HG03460 (cell line): ENCODE measurements at regions not wholly inside any gene's neighbourhood (a gene's known extent, or its start where the extent isn't known, plus 50 kb on each side); places are given as distances from the start of the nearest gene placed in this dataset.

ENCODE experiments used
- ATAC-seq: cut with Tn5 transposase; IDR thresholded peaks from one replicate; pipeline ENCODE4 v1.9.1; 2021; ENCODE audit not compliant: unreplicated experiment

GRCh38 chr17:31594416-31594815 is 202.9 kb downstream of the RAB11FIP4 start:
- ATAC-seq, result no peak

GRCh38 chr17:31593806-31594205 is 202.3 kb downstream of the RAB11FIP4 start:
- no peak for ATAC-seq

DNA sequence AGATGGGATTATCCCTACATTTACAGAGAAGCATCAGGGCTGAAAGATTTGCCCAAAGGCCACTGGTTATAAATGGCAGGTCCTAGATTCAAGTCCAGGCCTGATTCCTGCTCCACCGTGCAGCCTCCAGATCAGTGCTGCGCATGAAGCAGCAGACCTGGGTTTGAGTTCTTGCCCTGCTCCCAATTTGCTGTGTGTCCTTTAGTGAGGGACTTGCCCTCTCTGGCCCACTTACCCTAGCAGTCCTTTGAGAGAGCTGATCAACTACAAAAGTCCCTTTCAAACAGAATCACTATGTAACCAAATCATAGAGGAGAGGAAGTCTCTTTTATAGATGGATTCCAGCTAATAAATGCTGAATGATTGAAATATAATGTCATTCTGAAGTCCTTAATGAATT is 200.4 kb downstream of the RAB11FIP4 start:
- ATAC-seq, result no peak

DNA sequence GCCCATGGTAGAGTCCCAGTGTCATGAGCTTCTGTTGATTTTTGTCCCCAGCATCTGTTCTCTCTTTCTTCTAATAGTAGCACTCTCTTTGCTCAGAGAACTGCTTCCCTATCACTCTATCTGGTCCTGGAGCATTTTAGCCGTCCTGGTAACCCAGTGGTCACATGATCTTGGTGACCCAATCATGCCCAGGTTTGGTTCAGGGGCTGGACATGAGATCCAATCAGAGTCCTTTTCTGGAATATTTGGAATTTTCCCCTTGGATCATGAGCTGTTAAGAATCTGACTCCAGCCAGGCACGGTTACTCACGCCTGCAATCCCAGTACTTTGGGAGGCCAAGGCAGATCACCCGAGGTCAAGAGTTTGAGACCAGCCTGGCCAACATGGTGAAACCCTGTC is 197.0 kb downstream of the RAB11FIP4 start:
- ATAC-seq, result no peak

- ATAC-seq, result no peak
Observed at GRCh38 chr17:31588034-31588433, 196.6 kb downstream of the RAB11FIP4 start.
